CD4-positive, alpha-beta T cell (primary cell): ENCODE measurements at regions not wholly inside any gene's neighbourhood (a gene's known extent, or its start where the extent isn't known, plus 50 kb on each side); places are given as distances from the start of the nearest gene placed in this dataset.

ENCODE experiments used
- ATAC-seq: fragments of 200-7000 bp; cut with Tn5 transposase; one replicate; pipeline ENCODE4 v1.10.0; 2022; ENCODE audit warnings: mild to moderate bottlenecking; ENCODE audit not compliant: poor library complexity
- CTCF ChIA-PET: fragments of 350-600 bp; sonication (Branson Sonifier 250); formaldehyde crosslinking; loops from one replicate; lab custom pipeline; 2021; ENCODE audit warnings: antibody characterized with exemption, inconsistent platforms; lab: Charles Lee
- POLR2A ChIA-PET: fragments of 350-600 bp; sonication (Branson Sonifier 250); formaldehyde crosslinking; loops from one replicate; lab custom pipeline; 2021; ENCODE audit warnings: antibody characterized with exemption, inconsistent platforms; lab: Charles Lee
- DNase-seq, 14 experiments: peaks; one replicate each; pipeline ENCODE4 v3.0.0-alpha.2; 2013 to 2020; ENCODE audit warnings: mixed read lengths in 2 of 14
- H3K27ac ChIP-seq, 2 donors: one replicate each; pipeline versions ENCODE4 v1.5.1 to v1.7.0; 2013; ENCODE audit warnings: low read length in 2 of 2, low read depth in 1 of 2, mild to moderate bottlenecking in 1 of 2
- H3K27me3 ChIP-seq, 2 experiments: 1 replicate in 1 of 2; 2 replicates in 1 of 2; pipeline versions ENCODE4 v1.6.1 to v1.7.0; 2013; ENCODE audit warnings: low read length in 2 of 2, control low read depth in 1 of 2, mild to moderate bottlenecking in 1 of 2, moderate library complexity in 1 of 2; ENCODE audit not compliant: insufficient read depth in 2 of 2, control insufficient read depth in 1 of 2
- H3K36me3 ChIP-seq: one replicate; pipeline ENCODE4 v1.6.1; 2013; ENCODE audit warnings: low read length, control low read depth; ENCODE audit not compliant: insufficient read depth
- H3K4me1 ChIP-seq: one replicate; pipeline ENCODE4 v1.6.1; 2013; ENCODE audit warnings: low read length, control low read depth; ENCODE audit not compliant: insufficient read depth
- H3K4me3 ChIP-seq: one replicate; pipeline ENCODE4 v1.5.1; 2013; ENCODE audit warnings: mild to moderate bottlenecking, low read length, moderate library complexity
- H3K9me3 ChIP-seq, 2 experiments: 1 replicate in 1 of 2; 2 replicates in 1 of 2; pipeline versions ENCODE4 v1.6.1 to v1.7.0; 2013; ENCODE audit warnings: low read length in 2 of 2, mild to moderate bottlenecking in 2 of 2, control low read depth in 1 of 2, moderate library complexity in 1 of 2; ENCODE audit not compliant: control insufficient read depth in 1 of 2, insufficient read depth in 1 of 2
- H3K27ac Mint-ChIP-seq: one replicate; pipeline ENCODE4 v1.8.0; 2020; ENCODE audit warnings: mixed read lengths
- H3K27me3 Mint-ChIP-seq: one replicate; pipeline ENCODE4 v1.8.0; 2021; ENCODE audit warnings: mixed read lengths
- H3K36me3 Mint-ChIP-seq: one replicate; pipeline ENCODE4 v1.8.0; 2021; ENCODE audit warnings: low read depth, mixed read lengths
- H3K4me1 Mint-ChIP-seq: one replicate; pipeline ENCODE4 v1.8.0; 2021; ENCODE audit warnings: low read depth, mixed read lengths
- H3K4me3 Mint-ChIP-seq: one replicate; pipeline ENCODE4 v1.8.0; 2020; ENCODE audit warnings: mild to moderate bottlenecking, mixed read lengths
- H3K9me3 Mint-ChIP-seq: one replicate; pipeline ENCODE4 v1.8.0; 2020; ENCODE audit warnings: mixed read lengths
- intact Hi-C, 2 experiments: fragments of 100-400 bp; cut with DNase I in 1 of 2; cut with micrococcal nuclease in 1 of 2; formaldehyde crosslinking; loops; one replicate each; pipeline versions ENCODE4 v1.15.1 to v1.9.0; 2023 to 2025; cut with DNase I, micrococcal nuclease
- TF ChIP-seq, protein P1 (sequence below): fragments of 200-600 bp; IDR thresholded peaks from one replicate; pipeline ENCODE4 v1.8.0; 2022; ENCODE audit warnings: antibody characterized with exemption, mild to moderate bottlenecking

DNA sequence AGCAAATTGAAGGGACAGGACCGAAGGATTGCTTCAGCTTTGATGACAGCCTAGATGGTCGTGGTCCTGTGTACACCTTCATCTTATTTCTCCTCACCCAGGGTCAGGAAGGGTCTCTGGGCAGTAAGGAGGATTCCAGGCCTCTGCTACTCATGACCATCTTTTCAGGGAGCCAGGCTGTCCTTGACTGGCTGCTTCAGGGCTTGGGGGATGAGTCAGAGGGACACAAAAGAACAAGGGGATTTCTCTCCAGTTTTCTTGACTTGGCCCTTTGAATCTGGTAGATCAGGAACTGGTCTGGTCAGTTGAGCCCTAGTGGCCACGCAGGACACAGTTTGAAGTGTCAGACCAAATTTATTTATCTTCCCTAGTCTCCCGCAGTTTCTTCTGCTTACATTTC lies 402.1 kb upstream of the CHD6 start:
- TF ChIP-seq, protein P1, sequence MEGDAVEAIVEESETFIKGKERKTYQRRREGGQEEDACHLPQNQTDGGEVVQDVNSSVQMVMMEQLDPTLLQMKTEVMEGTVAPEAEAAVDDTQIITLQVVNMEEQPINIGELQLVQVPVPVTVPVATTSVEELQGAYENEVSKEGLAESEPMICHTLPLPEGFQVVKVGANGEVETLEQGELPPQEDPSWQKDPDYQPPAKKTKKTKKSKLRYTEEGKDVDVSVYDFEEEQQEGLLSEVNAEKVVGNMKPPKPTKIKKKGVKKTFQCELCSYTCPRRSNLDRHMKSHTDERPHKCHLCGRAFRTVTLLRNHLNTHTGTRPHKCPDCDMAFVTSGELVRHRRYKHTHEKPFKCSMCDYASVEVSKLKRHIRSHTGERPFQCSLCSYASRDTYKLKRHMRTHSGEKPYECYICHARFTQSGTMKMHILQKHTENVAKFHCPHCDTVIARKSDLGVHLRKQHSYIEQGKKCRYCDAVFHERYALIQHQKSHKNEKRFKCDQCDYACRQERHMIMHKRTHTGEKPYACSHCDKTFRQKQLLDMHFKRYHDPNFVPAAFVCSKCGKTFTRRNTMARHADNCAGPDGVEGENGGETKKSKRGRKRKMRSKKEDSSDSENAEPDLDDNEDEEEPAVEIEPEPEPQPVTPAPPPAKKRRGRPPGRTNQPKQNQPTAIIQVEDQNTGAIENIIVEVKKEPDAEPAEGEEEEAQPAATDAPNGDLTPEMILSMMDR: no peak

DNA sequence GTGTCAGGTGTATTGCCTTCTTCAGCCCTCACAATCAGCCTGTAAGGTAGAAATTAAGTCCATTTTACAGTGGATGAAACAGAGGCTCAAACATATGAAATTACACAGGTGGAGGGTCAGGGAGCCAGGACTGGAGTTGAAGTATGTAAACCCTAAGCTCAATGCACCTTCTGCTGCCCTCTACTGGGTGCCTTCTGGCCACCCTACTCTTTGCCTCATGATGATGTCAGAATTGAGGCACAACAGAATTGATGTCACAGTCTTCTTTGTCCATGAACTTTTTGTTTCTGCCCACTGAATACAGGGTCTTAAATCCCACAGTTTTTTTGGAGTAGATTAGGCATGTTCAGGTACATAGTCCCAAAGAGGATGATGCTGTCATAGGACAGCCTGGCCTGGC lies 400.8 kb upstream of the CHD6 start:
- H3K4me3 ChIP-seq: no peak overlapping the region
- no peaks in the 10 kb centered on the region for H3K4me1 ChIP-seq
- H3K4me1 Mint-ChIP-seq: no peaks in the 10 kb centered on the region
- no peak overlapping the region for H3K27ac ChIP-seq
- H3K27ac Mint-ChIP-seq: no peak overlapping the region
- peaks cover 1% of the 10 kb centered on the region for H3K27me3 Mint-ChIP-seq
- CTCF ChIA-PET: no interaction called here
- H3K36me3 Mint-ChIP-seq: no peaks in the 10 kb centered on the region
- peaks cover 3% of the 10 kb centered on the region for H3K9me3 Mint-ChIP-seq
- intact Hi-C loops: no loop called here
- no peak overlapping the region for H3K4me3 Mint-ChIP-seq
- POLR2A ChIA-PET: no interaction called here
- no peak for DNase-seq
- no peaks in the 10 kb centered on the region for H3K36me3 ChIP-seq
- peaks cover 0 to 3% of the 10 kb centered on the region in 2 experiments for H3K9me3 ChIP-seq
- TF ChIP-seq, protein P1: no peak
- no peaks in the 10 kb centered on the region for H3K27me3 ChIP-seq
- ATAC-seq: no peak

More for the DNA sequence above, 402.1 kb upstream of the CHD6 start:
- no peaks in the 10 kb centered on the region for H3K36me3 Mint-ChIP-seq
- Histone ChIP-seq H3K9me3 (peaks cover 0 to 3% of the 10 kb centered on the region in 2 experiments), H3K36me3 (no peaks in the 10 kb centered on the region), H3K27ac (no peak overlapping the region), H3K4me3 (no peak overlapping the region), H3K27me3 (no peaks in the 10 kb centered on the region), H3K4me1 (no peaks in the 10 kb centered on the region)
- intact Hi-C loops: no loop called here
- no peak for ATAC-seq
- peaks cover 5% of the 10 kb centered on the region for H3K9me3 Mint-ChIP-seq
- no peaks in the 10 kb centered on the region for H3K4me1 Mint-ChIP-seq
- ChIA-PET CTCF (no interaction called here), POLR2A (no interaction called here)
- DNase-seq: no peak
- no peak overlapping the region for H3K27ac Mint-ChIP-seq
- H3K27me3 Mint-ChIP-seq: peaks cover 3% of the 10 kb centered on the region
- no peak overlapping the region for H3K4me3 Mint-ChIP-seq

DNA sequence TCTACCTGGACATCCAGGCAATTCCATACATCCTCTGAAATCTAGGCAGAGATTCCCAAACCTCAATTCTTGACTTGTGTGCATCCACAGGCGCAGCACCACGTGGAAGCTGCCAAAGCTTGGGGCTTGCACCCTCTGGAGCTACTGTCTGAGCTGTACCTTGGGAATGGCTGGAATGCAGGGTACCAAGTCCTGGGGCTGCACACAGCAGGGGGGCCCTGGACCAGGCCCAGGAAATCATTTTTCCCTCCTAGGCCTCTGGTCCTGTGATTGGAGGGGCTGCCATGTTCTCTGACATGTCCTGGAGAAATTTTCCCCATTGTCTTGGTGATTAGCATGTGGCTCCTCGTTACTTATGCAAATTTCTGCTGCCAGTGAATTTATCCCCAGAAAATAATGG lies 391.9 kb upstream of the CHD6 start:
- Mint-ChIP-seq H3K27me3 (no peaks in the 10 kb centered on the region), H3K4me3 (no peak overlapping the region), H3K36me3 (no peaks in the 10 kb centered on the region), H3K4me1 (no peaks in the 10 kb centered on the region), H3K9me3 (peaks cover 3% of the 10 kb centered on the region), H3K27ac (no peak overlapping the region)
- CTCF ChIA-PET: no interaction called here
- TF ChIP-seq, protein P1: no peak
- Histone ChIP-seq H3K4me1 (no peaks in the 10 kb centered on the region), H3K9me3 (peaks cover 7 to 9% of the 10 kb centered on the region in 2 experiments), H3K36me3 (no peaks in the 10 kb centered on the region), H3K4me3 (no peak overlapping the region), H3K27me3 (no peaks in the 10 kb centered on the region), H3K27ac (no peak overlapping the region)
- DNase-seq (no peak), ATAC-seq (no peak)
- POLR2A ChIA-PET: no interaction called here
- intact Hi-C loops: no loop called here
